ENCODE measurements at regions not wholly inside any gene's neighbourhood (a gene's known extent, or its start where the extent isn't known, plus 50 kb on each side); places are given as distances from the start of the nearest gene placed in this dataset.

GRCh38 chr5:124045412-124045811 is 533.4 kb downstream of the CSNK1G3 start:
- Histone ChIP-seq H3K9me3 (ENCODE audit: control insufficient read depth in 4 of 4, low read length in 3 of 4) (no peaks in the 10 kb centered on the region), H3K4me3 (ENCODE audit: low read depth in 1 of 3, low read length in 3 of 3) (no peak overlapping the region), H3K27me3 (ENCODE audit: control insufficient read depth in 4 of 4, insufficient read depth in 4 of 4, low read length in 3 of 4) (no peaks in the 10 kb centered on the region), H3K27ac (ENCODE audit: low read depth in 1 of 2, low read length in 2 of 2) (no peak overlapping the region), H3K36me3 (ENCODE audit: control insufficient read depth in 4 of 4, insufficient read depth in 3 of 4, low read depth in 1 of 4, low read length in 3 of 4) (no peaks in the 10 kb centered on the region), H3K4me1 (ENCODE audit: control insufficient read depth in 4 of 4, insufficient read depth in 4 of 4, low read length in 3 of 4) (peaks cover 0 to 4% (median 0%) of the 10 kb centered on the region in 4 donors), H3K9ac (ENCODE audit: low read depth in 1 of 2, low read length in 2 of 2) (no peak overlapping the region)
- TF ChIP-seq RXRA (IDR thresholded peaks at IDR 0.05) (no peak), RAD21 (IDR thresholded peaks at IDR 0.05) (no peak), HNF4A (conservative IDR thresholded peaks at IDR 0.05) (no peak), NR2F2 (IDR thresholded peaks at IDR 0.05) (no peak), FOXA2 (IDR thresholded peaks at IDR 0.05) (no peak), YY1 (IDR thresholded peaks at IDR 0.05) (no peak), REST (IDR thresholded peaks at IDR 0.05) (no peak)
- DNase-seq (ENCODE audit: low spot score), result no peak
- 84% methylated on average over 2 of the region's 2 CpGs for WGBS

GRCh38 chr5:124044613-124045012 is 532.6 kb downstream of the CSNK1G3 start:
- Histone ChIP-seq H3K4me3 (ENCODE audit: low read depth in 1 of 3, low read length in 3 of 3) (no peak overlapping the region), H3K9me3 (ENCODE audit: control insufficient read depth in 4 of 4, low read length in 3 of 4) (no peaks in the 10 kb centered on the region), H3K27ac (ENCODE audit: low read depth in 1 of 2, low read length in 2 of 2) (no peak overlapping the region), H3K4me1 (ENCODE audit: control insufficient read depth in 4 of 4, insufficient read depth in 4 of 4, low read length in 3 of 4) (peaks cover 0 to 4% (median 0%) of the 10 kb centered on the region in 4 donors), H3K27me3 (ENCODE audit: control insufficient read depth in 4 of 4, insufficient read depth in 4 of 4, low read length in 3 of 4) (no peaks in the 10 kb centered on the region), H3K9ac (ENCODE audit: low read depth in 1 of 2, low read length in 2 of 2) (no peak overlapping the region), H3K36me3 (ENCODE audit: control insufficient read depth in 4 of 4, insufficient read depth in 3 of 4, low read depth in 1 of 4, low read length in 3 of 4) (no peaks in the 10 kb centered on the region)
- no peak for DNase-seq (ENCODE audit: low spot score)
- no peak for TF ChIP-seq HNF4G (IDR thresholded peaks at IDR 0.05)
- TF ChIP-seq ZBTB33 (IDR thresholded peaks at IDR 0.05), result no peak
- no peak for TF ChIP-seq EGR1 (IDR thresholded peaks at IDR 0.05; ENCODE audit: low read depth in 2 of 2)
- TF ChIP-seq HNF4A (conservative IDR thresholded peaks at IDR 0.05), result no peak
- no peak for TF ChIP-seq TAF1 (conservative IDR thresholded peaks at IDR 0.05)
- no peak for TF ChIP-seq RAD21 (IDR thresholded peaks at IDR 0.05)
- TF ChIP-seq FOXA1 (IDR thresholded peaks at IDR 0.05), result no peak
- TF ChIP-seq REST (IDR thresholded peaks at IDR 0.05), result no peak
- no peak for TF ChIP-seq YY1 (IDR thresholded peaks at IDR 0.05)
- TF ChIP-seq JUND (IDR thresholded peaks at IDR 0.05), result no peak
- TF ChIP-seq CTCF (IDR thresholded peaks at IDR 0.05; ENCODE audit: low read depth, low read length, missing input control), result no peak
- TF ChIP-seq SP1 (IDR thresholded peaks at IDR 0.05), result no peak
- WGBS, result 80% methylated on average over 2 of the region's 2 CpGs
